Brain microvascular endothelial cell (primary cell): ENCODE measurements at regions not wholly inside any gene's neighbourhood (a gene's known extent, or its start where the extent isn't known, plus 50 kb on each side); places are given as distances from the start of the nearest gene placed in this dataset.

Experiments
- DNase-seq: peaks from one replicate; pipeline ENCODE4 v3.0.0-alpha.2; 2020
- H3K27ac ChIP-seq: fragments of 250-450 bp; sonication (Bioruptor Pico); 2 replicates; pipeline ENCODE4 v1.5.1; 2020; ENCODE audit warnings: mild to moderate bottlenecking, moderate library complexity
- H3K27me3 ChIP-seq: fragments of 250-450 bp; sonication (Bioruptor Pico); replicated peaks from 2 replicates; pipeline ENCODE4 v1.5.1; 2020; ENCODE audit warnings: mild to moderate bottlenecking
- H3K36me3 ChIP-seq: fragments of 250-450 bp; sonication (Bioruptor Pico); replicated peaks from 2 replicates; pipeline ENCODE4 v1.5.1; 2020; ENCODE audit warnings: mild to moderate bottlenecking
- H3K4me3 ChIP-seq: 2 replicates; pipeline ENCODE4 v1.5.1; 2011; ENCODE audit warnings: low read depth, mild to moderate bottlenecking, control low read depth, low read length, moderate library complexity
- CTCF ChIP-seq: IDR thresholded peaks from 2 replicates; pipeline ENCODE4 v1.5.1; 2011; ENCODE audit warnings: low read depth, mild to moderate bottlenecking, moderate library complexity, low read length, control low read depth, inconsistent platforms; ENCODE audit errors: missing control alignments
- in situ Hi-C: cut with HindIII; loops from 2 replicates; pipeline ENCODE4 v1.10.0; 2017; ENCODE audit warnings: low sequenced_read_pairs, low pct_ligation_motif_present

GRCh38 chr1:201663491-201664113 lies 124.7 kb downstream of the NAV1 start:
- no peak for TF ChIP-seq CTCF
- DNase-seq: no peak
- Histone ChIP-seq H3K27ac (no peak overlapping the region), H3K36me3 (peaks cover 56% of the 10 kb centered on the region), H3K4me3 (no peak overlapping the region), H3K27me3 (no peaks in the 10 kb centered on the region)
- in situ Hi-C loops: no loop called here

- in situ Hi-C loops: no loop called here
- no peak overlapping the region for H3K27ac ChIP-seq
- no peaks in the 10 kb centered on the region for H3K27me3 ChIP-seq
- TF ChIP-seq CTCF: no peak
- H3K4me3 ChIP-seq: no peak overlapping the region
- no peak for DNase-seq
- H3K36me3 ChIP-seq: peaks cover 48% of the 10 kb centered on the region
Measured at GRCh38 chr1:201665036-201665435, 126.1 kb downstream of the NAV1 start.

GRCh38 chr1:201666102-201666501 lies 127.2 kb downstream of the NAV1 start:
- in situ Hi-C loops: no loop called here
- Histone ChIP-seq H3K27me3 (no peaks in the 10 kb centered on the region), H3K4me3 (no peak overlapping the region), H3K36me3 (peaks cover 40% of the 10 kb centered on the region), H3K27ac (no peak overlapping the region)
- TF ChIP-seq CTCF: no peak
- no peak for DNase-seq

GRCh38 chr1:201666645-201667044 lies 127.7 kb downstream of the NAV1 start:
- Histone ChIP-seq H3K27me3 (no peaks in the 10 kb centered on the region), H3K27ac (no peak overlapping the region), H3K36me3 (peaks cover 44% of the 10 kb centered on the region), H3K4me3 (no peak overlapping the region)
- in situ Hi-C loops: no loop called here
- TF ChIP-seq CTCF: no peak
- DNase-seq: no peak

- Histone ChIP-seq H3K27me3 (no peaks in the 10 kb centered on the region), H3K36me3 (peaks cover 40% of the 10 kb centered on the region), H3K4me3 (no peak overlapping the region), H3K27ac (no peak overlapping the region)
- in situ Hi-C loops: no loop called here
- DNase-seq: no peak
- TF ChIP-seq CTCF: no peak
Measured at GRCh38 chr1:201667479-201667878, 128.6 kb downstream of the NAV1 start.

GRCh38 chr1:201670517-201670916 lies 131.6 kb downstream of the NAV1 start:
- in situ Hi-C loops: no loop called here
- TF ChIP-seq CTCF: no peak
- no peaks in the 10 kb centered on the region for H3K27me3 ChIP-seq
- no peak overlapping the region for H3K4me3 ChIP-seq
- DNase-seq: no peak
- peaks cover 35% of the 10 kb centered on the region for H3K36me3 ChIP-seq
- no peak overlapping the region for H3K27ac ChIP-seq
